HCEC 1CT (cell line): ENCODE measurements at regions not wholly inside any gene's neighbourhood (a gene's known extent, or its start where the extent isn't known, plus 50 kb on each side); places are given as distances from the start of the nearest gene placed in this dataset.

Experiments used
- DNase-seq: peaks from one replicate; pipeline ENCODE4 v3.0.0-alpha.2; 2017

- no peak for DNase-seq
Measured at GRCh38 chr2:146025519-146025918, 1505.6 kb upstream of the ZEB2 start.

- no peak for DNase-seq
Measured at GRCh38 chr2:146024212-146024743, 1504.4 kb upstream of the ZEB2 start.

- DNase-seq = peak; percentile 67
Measured at GRCh38 chr2:146004462-146004861, 1484.5 kb upstream of the ZEB2 start.

GRCh38 chr2:146003337-146003736 is 1483.4 kb upstream of the ZEB2 start:
- no peak for DNase-seq

- DNase-seq = no peak
Measured at GRCh38 chr2:145994910-145995309, 1475.0 kb upstream of the ZEB2 start.

GRCh38 chr2:145992572-145992971 is 1472.7 kb upstream of the ZEB2 start:
- no peak for DNase-seq

GRCh38 chr2:145987793-145988192 is 1467.9 kb upstream of the ZEB2 start:
- DNase-seq = no peak

GRCh38 chr2:145985517-145985916 is 1465.6 kb upstream of the ZEB2 start:
- DNase-seq = no peak

GRCh38 chr2:145984580-145984979 is 1464.7 kb upstream of the ZEB2 start:
- DNase-seq = peak; percentile 69

GRCh38 chr2:145980318-145980717 is 1460.4 kb upstream of the ZEB2 start:
- no peak for DNase-seq

- no peak for DNase-seq
Measured at GRCh38 chr2:145975406-145975805, 1455.5 kb upstream of the ZEB2 start.

GRCh38 chr2:145961846-145962245 is 1441.9 kb upstream of the ZEB2 start:
- DNase-seq = peak; percentile 5

- DNase-seq = no peak
Measured at GRCh38 chr2:145960479-145961163, 1440.7 kb upstream of the ZEB2 start.

- no peak for DNase-seq
Measured at GRCh38 chr2:145958611-145959010, 1438.7 kb upstream of the ZEB2 start.

- DNase-seq = peak; percentile 20
Measured at GRCh38 chr2:145957929-145958328, 1438.0 kb upstream of the ZEB2 start.

- DNase-seq = no peak
Measured at GRCh38 chr2:145939949-145940348, 1420.0 kb upstream of the ZEB2 start.

GRCh38 chr2:145935016-145935415 is 1415.1 kb upstream of the ZEB2 start:
- no peak for DNase-seq

- no peak for DNase-seq
Measured at GRCh38 chr2:145931781-145932395, 1412.0 kb upstream of the ZEB2 start.

- DNase-seq = no peak
Measured at GRCh38 chr2:145930318-145930717, 1410.4 kb upstream of the ZEB2 start.

- peak; percentile 2 for DNase-seq
Measured at GRCh38 chr2:145927131-145927950, 1407.4 kb upstream of the ZEB2 start.

GRCh38 chr2:145925591-145925990 is 1405.7 kb upstream of the ZEB2 start:
- DNase-seq = no peak

- DNase-seq = peak; percentile 29
Measured at GRCh38 chr2:145919477-145919876, 1399.6 kb upstream of the ZEB2 start.

- no peak for DNase-seq
Measured at GRCh38 chr2:145918951-145919350, 1399.0 kb upstream of the ZEB2 start.

- DNase-seq = no peak
Measured at GRCh38 chr2:145916799-145917198, 1396.9 kb upstream of the ZEB2 start.
